ENCODE measurements at regions not wholly inside any gene's neighbourhood (a gene's known extent, or its start where the extent isn't known, plus 50 kb on each side); places are given as distances from the start of the nearest gene placed in this dataset.

- no peak overlapping the region for H3K9ac ChIP-seq (ENCODE audit: insufficient read depth in 1 of 2, low read depth in 2 of 2, low read length in 2 of 2)
- H3K27me3 ChIP-seq (ENCODE audit: control insufficient read depth in 2 of 2, insufficient read depth in 2 of 2, low read length in 2 of 2) = no peaks in the 10 kb centered on the region
- H3K79me2 ChIP-seq (ENCODE audit: control insufficient read depth, insufficient read depth, low read length) = no peaks in the 10 kb centered on the region
- no peaks in the 10 kb centered on the region for H3K4me1 ChIP-seq (replicated peaks in 1 of 2; ENCODE audit: control insufficient read depth in 2 of 2, insufficient read depth in 2 of 2, low read length in 2 of 2)
- 4% methylated on average over 2 of the region's 2 CpGs for WGBS (ENCODE audit: insufficient coverage, low coverage, missing lambda C conversion rate)
- ChIA-PET CTCF (ENCODE audit: low intra/inter-chr PET ratio) (no interaction called here), POLR2A (no interaction called here)
- intact Hi-C loops (cut with micrococcal nuclease) = no loop called here
- no peaks in the 10 kb centered on the region for H3K36me3 ChIP-seq (ENCODE audit: control insufficient read depth, insufficient read depth, low read length)
- no peak overlapping the region for H3K27ac ChIP-seq (ENCODE audit: extremely low read depth, low read depth, low read length)
- ATAC-seq (no peak), FAIRE-seq (no peak), DNase-seq (ENCODE audit: extremely low read depth in 1 of 4, low spot score in 3 of 4) (no peak)
- BruUV-seq (replicated peaks) = no TSS peak
- no peaks in the 10 kb centered on the region for H3K9me1 ChIP-seq (ENCODE audit: control insufficient read depth, insufficient read depth, low read length)
- TF ChIP-seq NELFE (IDR thresholded peaks at IDR 0.05; ENCODE audit: insufficient read depth, insufficient read length) = no peak
- no peak for TF ChIP-seq RB1 (IDR thresholded peaks at IDR 0.05; ENCODE audit: low read depth)
- no peak for TF ChIP-seq ZNF436 (CRISPR knock-in tag; IDR thresholded peaks at IDR 0.05)
- no peaks in the 10 kb centered on the region; the same call in none of the 2 replicates for H3K9me3 ChIP-seq (replicated peaks; ENCODE audit: control insufficient read depth, insufficient read depth, low read depth, low read length)
- no peak overlapping the region for H3K4me3 ChIP-seq
- no peak overlapping the region for H2AFZ ChIP-seq (ENCODE audit: low read depth, low read length)
- H3K4me2 ChIP-seq (ENCODE audit: insufficient read depth, low read length) = no peak overlapping the region
- in situ Hi-C loops (cut with MboI) = no loop called here
- no peaks in the 10 kb centered on the region for H4K20me1 ChIP-seq (replicated peaks; ENCODE audit: control insufficient read depth, insufficient read depth, low read length)
Measured at GRCh38 chr7:90005836-90006235, 148.4 kb upstream of the STEAP1 start.

GRCh38 chr7:90007001-90007654, 147.1 kb upstream of the STEAP1 start:
- Histone ChIP-seq H3K4me1 (replicated peaks in 1 of 2; ENCODE audit: control insufficient read depth in 2 of 2, insufficient read depth in 2 of 2, low read length in 2 of 2) (no peaks in the 10 kb centered on the region), H3K4me3 (no peak overlapping the region), H3K27me3 (ENCODE audit: control insufficient read depth in 2 of 2, insufficient read depth in 2 of 2, low read length in 2 of 2) (no peaks in the 10 kb centered on the region), H3K27ac (ENCODE audit: extremely low read depth, low read depth, low read length) (no peak overlapping the region), H3K9me3 (replicated peaks; ENCODE audit: control insufficient read depth, insufficient read depth, low read depth, low read length) (no peaks in the 10 kb centered on the region; the same call in 1 of the 2 replicates), H3K9me1 (ENCODE audit: control insufficient read depth, insufficient read depth, low read length) (no peaks in the 10 kb centered on the region), H3K79me2 (ENCODE audit: control insufficient read depth, insufficient read depth, low read length) (no peaks in the 10 kb centered on the region), H3K9ac (ENCODE audit: insufficient read depth in 1 of 2, low read depth in 2 of 2, low read length in 2 of 2) (no peak overlapping the region), H4K20me1 (replicated peaks; ENCODE audit: control insufficient read depth, insufficient read depth, low read length) (no peaks in the 10 kb centered on the region), H3K4me2 (ENCODE audit: insufficient read depth, low read length) (no peak overlapping the region), H2AFZ (ENCODE audit: low read depth, low read length) (no peak overlapping the region), H3K36me3 (ENCODE audit: control insufficient read depth, insufficient read depth, low read length) (no peaks in the 10 kb centered on the region)
- in situ Hi-C loops (cut with MboI) (no loop called here), intact Hi-C loops (cut with micrococcal nuclease) (no loop called here)
- 0% methylated on average over 3 of the region's 3 CpGs for WGBS (ENCODE audit: insufficient coverage, low coverage, missing lambda C conversion rate)
- no peak for ATAC-seq
- DNase-seq (ENCODE audit: extremely low read depth in 1 of 4, low spot score in 3 of 4) = no peak
- no TSS peak for BruUV-seq (replicated peaks)
- CTCF ChIA-PET (ENCODE audit: low intra/inter-chr PET ratio) = no interaction called here
- FAIRE-seq = no peak
- POLR2A ChIA-PET = no interaction called here
- no peak for TF ChIP-seq KLF16 (IDR thresholded peaks at IDR 0.05)
- TF ChIP-seq ILK (tag; IDR thresholded peaks at IDR 0.05; ENCODE audit: borderline replicate concordance, low read depth) = no peak
- no peak for TF ChIP-seq PREB (CRISPR knock-in tag; IDR thresholded peaks at IDR 0.05)
- no peak for TF ChIP-seq HMG20A (CRISPR knock-in tag; conservative IDR thresholded peaks at IDR 0.05)
- no peak for TF ChIP-seq ZNF639 (CRISPR knock-in tag; conservative IDR thresholded peaks at IDR 0.05 in 1 of 2, IDR thresholded peaks at IDR 0.05 in 1 of 2)
- TF ChIP-seq LEF1 (IDR thresholded peaks at IDR 0.05) = no peak
- no peak for TF ChIP-seq MLLT1 (IDR thresholded peaks at IDR 0.05)
- no peak for TF ChIP-seq DLX4 (CRISPR knock-in tag; IDR thresholded peaks at IDR 0.05)
- no peak for TF ChIP-seq SMARCC2 (IDR thresholded peaks at IDR 0.05; ENCODE audit: low read depth)

Measured in K562 (cell line).